BE2C (cell line): ENCODE measurements at regions not wholly inside any gene's neighbourhood (a gene's known extent, or its start where the extent isn't known, plus 50 kb on each side); places are given as distances from the start of the nearest gene placed in this dataset.

ENCODE experiments used
- DNase-seq: peaks from one replicate; pipeline ENCODE4 v3.0.0-alpha.2; 2020
- H3K27me3 ChIP-seq: fragments of 250-450 bp; sonication (Bioruptor Pico); 2 replicates; pipeline ENCODE4 v1.5.1; 2020; ENCODE audit warnings: mild to moderate bottlenecking
- H3K36me3 ChIP-seq: fragments of 250-450 bp; sonication (Bioruptor Pico); 2 replicates; pipeline ENCODE4 v1.5.1; 2020; ENCODE audit warnings: mild to moderate bottlenecking
- H3K4me1 ChIP-seq: fragments of 250-450 bp; sonication (Bioruptor Pico); 2 replicates; pipeline ENCODE4 v1.5.1; 2020
- H3K4me3 ChIP-seq: 2 replicates; pipeline ENCODE4 v1.5.1; 2011; ENCODE audit warnings: low read depth, low read length
- H3K9me3 ChIP-seq: fragments of 250-450 bp; sonication (Bioruptor Pico); 2 replicates; pipeline ENCODE4 v1.5.1; 2020
- CTCF ChIP-seq: IDR thresholded peaks from 2 replicates; pipeline ENCODE4 v1.5.1; 2012; ENCODE audit warnings: mild to moderate bottlenecking, low read depth, low read length

GRCh38 chr14:98826618-98827017 is 445.4 kb downstream of the BCL11B start:
- DNase-seq: no peak
- no peak overlapping the region for H3K4me3 ChIP-seq
- H3K9me3 ChIP-seq: no peaks in the 10 kb centered on the region
- no peaks in the 10 kb centered on the region for H3K4me1 ChIP-seq
- no peak for TF ChIP-seq CTCF
- H3K36me3 ChIP-seq: no peaks in the 10 kb centered on the region
- H3K27me3 ChIP-seq: no peaks in the 10 kb centered on the region

GRCh38 chr14:98834119-98834518 is 437.9 kb downstream of the BCL11B start:
- H3K36me3 ChIP-seq: no peaks in the 10 kb centered on the region
- H3K4me1 ChIP-seq: no peaks in the 10 kb centered on the region
- no peaks in the 10 kb centered on the region for H3K9me3 ChIP-seq
- no peak for TF ChIP-seq CTCF
- no peak overlapping the region for H3K4me3 ChIP-seq
- DNase-seq: no peak
- H3K27me3 ChIP-seq: no peaks in the 10 kb centered on the region

GRCh38 chr14:98835051-98835824 is 436.8 kb downstream of the BCL11B start:
- no peaks in the 10 kb centered on the region for H3K9me3 ChIP-seq
- no peaks in the 10 kb centered on the region for H3K36me3 ChIP-seq
- DNase-seq: no peak
- H3K4me1 ChIP-seq: no peaks in the 10 kb centered on the region
- H3K4me3 ChIP-seq: no peak overlapping the region
- no peaks in the 10 kb centered on the region for H3K27me3 ChIP-seq
- TF ChIP-seq CTCF: no peak

GRCh38 chr14:98835825-98836100 is 436.2 kb downstream of the BCL11B start:
- Histone ChIP-seq H3K27me3 (no peaks in the 10 kb centered on the region), H3K4me3 (no peak overlapping the region), H3K9me3 (no peaks in the 10 kb centered on the region), H3K4me1 (no peaks in the 10 kb centered on the region), H3K36me3 (no peaks in the 10 kb centered on the region)
- no peak for TF ChIP-seq CTCF
- no peak for DNase-seq

GRCh38 chr14:98840091-98840490 is 431.9 kb downstream of the BCL11B start:
- no peak for DNase-seq
- Histone ChIP-seq H3K4me1 (no peaks in the 10 kb centered on the region), H3K9me3 (no peaks in the 10 kb centered on the region), H3K4me3 (no peak overlapping the region), H3K27me3 (no peaks in the 10 kb centered on the region), H3K36me3 (no peaks in the 10 kb centered on the region)
- no peak for TF ChIP-seq CTCF

GRCh38 chr14:98840511-98840910 is 431.5 kb downstream of the BCL11B start:
- Histone ChIP-seq H3K9me3 (no peaks in the 10 kb centered on the region), H3K27me3 (no peaks in the 10 kb centered on the region), H3K36me3 (no peaks in the 10 kb centered on the region), H3K4me1 (no peaks in the 10 kb centered on the region), H3K4me3 (no peak overlapping the region)
- no peak for TF ChIP-seq CTCF
- DNase-seq: no peak
